ENCODE measurements at regions not wholly inside any gene's neighbourhood (a gene's known extent, or its start where the extent isn't known, plus 50 kb on each side); places are given as distances from the start of the nearest gene placed in this dataset.

- no peak for DNase-seq (ENCODE audit: low read depth in 2 of 2)
Measured at GRCh38 chr14:25759256-25759655, 709.3 kb upstream of the STXBP6 start.

GRCh38 chr14:25757364-25757763 is 707.4 kb upstream of the STXBP6 start:
- DNase-seq (ENCODE audit: low read depth in 2 of 2) = no peak

GRCh38 chr14:25756876-25757275 is 706.9 kb upstream of the STXBP6 start:
- no peak for DNase-seq (ENCODE audit: low read depth in 2 of 2)

GRCh38 chr14:25753130-25753529 is 703.2 kb upstream of the STXBP6 start:
- no peak for DNase-seq (ENCODE audit: low read depth in 2 of 2)

GRCh38 chr14:25750436-25750835 is 700.5 kb upstream of the STXBP6 start:
- DNase-seq (ENCODE audit: low read depth in 2 of 2) = no peak
